ENCODE measurements at regions not wholly inside any gene's neighbourhood (a gene's known extent, or its start where the extent isn't known, plus 50 kb on each side); places are given as distances from the start of the nearest gene placed in this dataset.

DNA sequence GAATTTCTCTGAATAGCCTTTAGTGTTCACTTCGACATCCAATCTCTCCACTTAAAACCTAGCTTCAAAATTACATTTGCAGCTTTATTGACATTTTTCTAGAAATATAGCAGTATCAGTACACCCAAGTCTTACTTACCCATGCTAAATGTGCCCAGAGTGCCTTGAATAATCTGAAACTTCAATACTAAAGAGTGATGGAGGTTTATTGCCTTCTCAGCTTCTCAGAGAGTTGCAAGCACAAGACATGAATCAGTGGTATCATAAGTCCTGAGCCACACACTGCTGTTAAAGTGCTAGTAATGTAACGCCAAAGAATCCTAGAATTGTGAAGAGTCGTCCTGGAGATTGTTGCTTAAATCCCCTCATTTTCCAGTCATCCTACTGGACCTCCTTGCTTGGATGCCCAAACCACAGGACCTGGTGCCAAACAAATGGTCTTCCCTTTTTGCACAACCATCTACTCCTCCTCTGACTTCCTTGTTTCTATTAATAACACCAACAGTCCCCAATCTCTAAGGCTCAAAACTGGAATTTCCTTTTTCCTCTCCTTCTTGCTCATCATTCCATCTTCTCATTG lies 83.2 kb upstream of the SPATS2L start:
- Histone ChIP-seq H3K9ac (ENCODE audit: low read depth, low read length) (no peak overlapping the region), H3K4me2 (ENCODE audit: insufficient read depth, low read length) (no peak overlapping the region), H3K36me3 (ENCODE audit: insufficient read depth, low read length) (no peaks in the 10 kb centered on the region), H2AFZ (ENCODE audit: low read depth, low read length) (no peak overlapping the region), H3K4me1 (ENCODE audit: insufficient read depth, low read length) (no peaks in the 10 kb centered on the region), H3K9me3 (ENCODE audit: insufficient read depth, low read length, severe bottlenecking) (no peaks in the 10 kb centered on the region), H3K4me3 (ENCODE audit: low read depth in 1 of 2, low read length in 2 of 2) (no peak overlapping the region), H3K27me3 (ENCODE audit: insufficient read depth, low read length, poor library complexity) (peaks cover 3% of the 10 kb centered on the region), H3K27ac (ENCODE audit: low read length) (no peak overlapping the region), H4K20me1 (ENCODE audit: insufficient read depth, low read length) (no peaks in the 10 kb centered on the region), H3K79me2 (ENCODE audit: insufficient read depth, low read length) (no peaks in the 10 kb centered on the region)
- ATAC-seq (ENCODE audit: insufficient read depth, low read depth): no peak
- no peak for TF ChIP-seq CTCF (IDR thresholded peaks at IDR 0.05; ENCODE audit: borderline replicate concordance, extremely low read depth, low read length, poor library complexity, severe bottlenecking)
- TF ChIP-seq EZH2 (IDR thresholded peaks at IDR 0.05; ENCODE audit: borderline replicate concordance, low read depth, low read length, severe bottlenecking): no peak
- no peak for DNase-seq

GRCh38 chr2:200225951-200226350 lies 80.5 kb upstream of the SPATS2L start:
- no peak overlapping the region for H3K27ac ChIP-seq (ENCODE audit: low read length)
- no peak overlapping the region for H3K4me2 ChIP-seq (ENCODE audit: insufficient read depth, low read length)
- no peaks in the 10 kb centered on the region for H3K79me2 ChIP-seq (ENCODE audit: insufficient read depth, low read length)
- no peak for ATAC-seq (ENCODE audit: insufficient read depth, low read depth)
- DNase-seq: no peak
- no peak overlapping the region for H2AFZ ChIP-seq (ENCODE audit: low read depth, low read length)
- no peaks in the 10 kb centered on the region for H4K20me1 ChIP-seq (ENCODE audit: insufficient read depth, low read length)
- H3K36me3 ChIP-seq (ENCODE audit: insufficient read depth, low read length): no peaks in the 10 kb centered on the region
- TF ChIP-seq CTCF (IDR thresholded peaks at IDR 0.05; ENCODE audit: borderline replicate concordance, extremely low read depth, low read length, poor library complexity, severe bottlenecking) (no peak), EZH2 (IDR thresholded peaks at IDR 0.05; ENCODE audit: borderline replicate concordance, low read depth, low read length, severe bottlenecking) (no peak)
- no peak overlapping the region for H3K4me3 ChIP-seq (ENCODE audit: low read depth in 1 of 2, low read length in 2 of 2)
- no peaks in the 10 kb centered on the region for H3K9me3 ChIP-seq (ENCODE audit: insufficient read depth, low read length, severe bottlenecking)
- H3K4me1 ChIP-seq (ENCODE audit: insufficient read depth, low read length): no peaks in the 10 kb centered on the region
- H3K27me3 ChIP-seq (ENCODE audit: insufficient read depth, low read length, poor library complexity): peaks cover 9% of the 10 kb centered on the region
- H3K9ac ChIP-seq (ENCODE audit: low read depth, low read length): no peak overlapping the region

- peaks cover 9% of the 10 kb centered on the region for H3K27me3 ChIP-seq (ENCODE audit: insufficient read depth, low read length, poor library complexity)
- H3K79me2 ChIP-seq (ENCODE audit: insufficient read depth, low read length): no peaks in the 10 kb centered on the region
- no peaks in the 10 kb centered on the region for H3K9me3 ChIP-seq (ENCODE audit: insufficient read depth, low read length, severe bottlenecking)
- H3K4me1 ChIP-seq (ENCODE audit: insufficient read depth, low read length): no peaks in the 10 kb centered on the region
- no peaks in the 10 kb centered on the region for H4K20me1 ChIP-seq (ENCODE audit: insufficient read depth, low read length)
- H3K4me3 ChIP-seq (ENCODE audit: low read depth in 1 of 2, low read length in 2 of 2): no peak overlapping the region
- ATAC-seq (ENCODE audit: insufficient read depth, low read depth) (no peak), DNase-seq (no peak)
- no peak overlapping the region for H3K4me2 ChIP-seq (ENCODE audit: insufficient read depth, low read length)
- H3K9ac ChIP-seq (ENCODE audit: low read depth, low read length): no peak overlapping the region
- H3K36me3 ChIP-seq (ENCODE audit: insufficient read depth, low read length): no peaks in the 10 kb centered on the region
- H3K27ac ChIP-seq (ENCODE audit: low read length): no peak overlapping the region
- no peak overlapping the region for H2AFZ ChIP-seq (ENCODE audit: low read depth, low read length)
- no peak for TF ChIP-seq EZH2 (IDR thresholded peaks at IDR 0.05; ENCODE audit: borderline replicate concordance, low read depth, low read length, severe bottlenecking)
- no peak for TF ChIP-seq CTCF (IDR thresholded peaks at IDR 0.05; ENCODE audit: borderline replicate concordance, extremely low read depth, low read length, poor library complexity, severe bottlenecking)
Observed at GRCh38 chr2:200226451-200227426, 79.8 kb upstream of the SPATS2L start.

Data from DND-41 (cell line).